ENCODE measurements at regions not wholly inside any gene's neighbourhood (a gene's known extent, or its start where the extent isn't known, plus 50 kb on each side); places are given as distances from the start of the nearest gene placed in this dataset.
"Not testable (repeated sequence)": the region's sequence is repeated elsewhere in the genome, so short reads cannot be mapped to it uniquely, and the experiment has no call there.

- intact Hi-C loops (cut with micrococcal nuclease), result no loop called here
- Mint-ChIP-seq H3K4me3 (ENCODE audit: unreplicated experiment) (no peak overlapping the region), H3K27me3 (ENCODE audit: insufficient read depth, unreplicated experiment) (no peaks in the 10 kb centered on the region), H3K4me1 (ENCODE audit: insufficient read depth, unreplicated experiment) (peaks cover 13% of the 10 kb centered on the region), H3K9me3 (ENCODE audit: unreplicated experiment) (peaks cover 15% of the 10 kb centered on the region), H3K36me3 (ENCODE audit: insufficient read depth, unreplicated experiment) (peaks cover 5% of the 10 kb centered on the region), H3K27ac (ENCODE audit: low read depth, unreplicated experiment) (no peak overlapping the region)
- ChIA-PET CTCF (no interaction called here), POLR2A (no interaction called here)
- TF ChIP-seq CTCF (IDR thresholded peaks at IDR 0.05; ENCODE audit: unreplicated experiment), result no peak
- DNase-seq (ENCODE audit: unreplicated experiment), result no peak
- no TSS peak for BruUV-seq (replicated peaks)
These were observed 249.2 kb upstream of the BTG1 start for GRCh38 chr12:92394895-92395294.

DNA sequence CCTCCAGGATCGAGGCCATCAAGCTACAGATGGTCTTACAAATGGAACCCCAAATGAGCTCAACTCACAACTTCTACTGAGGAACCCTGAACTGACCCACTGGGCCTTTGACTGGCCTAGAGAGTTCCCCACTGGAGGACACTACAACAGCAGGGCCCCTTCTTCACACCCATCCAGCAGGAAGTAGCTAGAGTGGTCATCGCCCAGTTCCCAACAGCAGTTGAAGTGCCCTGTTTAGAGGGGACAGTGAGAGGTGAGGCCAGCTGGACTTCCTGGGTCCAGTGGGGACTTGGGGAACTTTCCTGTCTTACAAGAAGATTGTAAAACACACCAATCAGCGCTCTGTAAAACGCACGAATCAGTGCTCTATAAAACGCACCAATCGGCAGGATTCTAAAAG, 247.9 kb upstream of the BTG1 start:
- intact Hi-C loops (cut with micrococcal nuclease), result no loop called here

GRCh38 chr12:92391726-92392125, 246.1 kb upstream of the BTG1 start:
- intact Hi-C loops (cut with micrococcal nuclease); H3K4me1 Mint-ChIP-seq (ENCODE audit: insufficient read depth, unreplicated experiment); BruUV-seq (replicated peaks); H3K36me3 Mint-ChIP-seq (ENCODE audit: insufficient read depth, unreplicated experiment); H3K27ac Mint-ChIP-seq (ENCODE audit: low read depth, unreplicated experiment); H3K27me3 Mint-ChIP-seq (ENCODE audit: insufficient read depth, unreplicated experiment); H3K4me3 Mint-ChIP-seq (ENCODE audit: unreplicated experiment); DNase-seq (ENCODE audit: unreplicated experiment); CTCF ChIA-PET; POLR2A ChIA-PET: not testable (repeated sequence)
- peaks cover 15% of the 10 kb centered on the region for H3K9me3 Mint-ChIP-seq (ENCODE audit: unreplicated experiment)

More for the DNA sequence above, 247.9 kb upstream of the BTG1 start:
- DNase-seq (ENCODE audit: unreplicated experiment), result peak; percentile 13
- ChIA-PET POLR2A (no interaction called here), CTCF (no interaction called here)
- Mint-ChIP-seq H3K27me3 (ENCODE audit: insufficient read depth, unreplicated experiment) (no peaks in the 10 kb centered on the region), H3K4me1 (ENCODE audit: insufficient read depth, unreplicated experiment) (peaks cover 13% of the 10 kb centered on the region), H3K36me3 (ENCODE audit: insufficient read depth, unreplicated experiment) (peaks cover 5% of the 10 kb centered on the region), H3K27ac (ENCODE audit: low read depth, unreplicated experiment) (no peak overlapping the region), H3K4me3 (ENCODE audit: unreplicated experiment) (no peak overlapping the region), H3K9me3 (ENCODE audit: unreplicated experiment) (peaks cover 15% of the 10 kb centered on the region)
- no peak for TF ChIP-seq CTCF (IDR thresholded peaks at IDR 0.05; ENCODE audit: unreplicated experiment)
- BruUV-seq (replicated peaks), result no TSS peak

GRCh38 chr12:92389466-92389865, 243.8 kb upstream of the BTG1 start:
- ChIA-PET POLR2A (no interaction called here), CTCF (interaction anchor here (0.7 kb wide), 1 partner anchor 93 kb away, joined by 3 read pairs; no protein-coding TSS in a partner anchor)
- Mint-ChIP-seq H3K27ac (ENCODE audit: low read depth, unreplicated experiment) (no peak overlapping the region), H3K27me3 (ENCODE audit: insufficient read depth, unreplicated experiment) (no peaks in the 10 kb centered on the region), H3K4me1 (ENCODE audit: insufficient read depth, unreplicated experiment) (no peaks in the 10 kb centered on the region), H3K36me3 (ENCODE audit: insufficient read depth, unreplicated experiment) (no peaks in the 10 kb centered on the region), H3K4me3 (ENCODE audit: unreplicated experiment) (no peak overlapping the region), H3K9me3 (ENCODE audit: unreplicated experiment) (peaks cover 15% of the 10 kb centered on the region)
- no peak for TF ChIP-seq CTCF (IDR thresholded peaks at IDR 0.05; ENCODE audit: unreplicated experiment)
- intact Hi-C loops (cut with micrococcal nuclease), result no loop called here
- DNase-seq (ENCODE audit: unreplicated experiment), result no peak
- no TSS peak for BruUV-seq (replicated peaks)

DNA sequence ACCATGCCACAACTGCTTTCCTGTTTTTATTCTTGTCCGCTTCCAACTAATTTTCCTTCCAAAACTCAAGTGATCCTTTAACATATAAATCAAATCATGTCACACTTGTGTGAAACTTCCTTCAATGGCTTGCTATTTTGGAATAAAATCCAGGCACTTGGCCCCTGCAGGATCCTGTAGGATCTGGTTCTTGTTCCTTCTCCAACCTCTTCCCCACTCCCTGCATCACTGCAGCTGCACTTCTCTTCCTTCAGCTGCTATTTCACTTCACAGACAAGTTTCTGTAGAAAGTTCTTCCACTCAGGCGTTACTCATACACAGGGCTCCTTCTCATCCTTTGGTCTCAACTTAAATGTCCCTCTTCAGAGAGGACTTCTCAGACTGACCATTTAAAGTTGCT, 239.7 kb upstream of the BTG1 start:
- Mint-ChIP-seq H3K36me3 (ENCODE audit: insufficient read depth, unreplicated experiment) (no peaks in the 10 kb centered on the region), H3K4me3 (ENCODE audit: unreplicated experiment) (no peak overlapping the region), H3K9me3 (ENCODE audit: unreplicated experiment) (no peaks in the 10 kb centered on the region), H3K27ac (ENCODE audit: low read depth, unreplicated experiment) (no peak overlapping the region), H3K27me3 (ENCODE audit: insufficient read depth, unreplicated experiment) (no peaks in the 10 kb centered on the region), H3K4me1 (ENCODE audit: insufficient read depth, unreplicated experiment) (no peaks in the 10 kb centered on the region)
- no peak for TF ChIP-seq CTCF (IDR thresholded peaks at IDR 0.05; ENCODE audit: unreplicated experiment)
- intact Hi-C loops (cut with micrococcal nuclease), result no loop called here
- ChIA-PET POLR2A (interaction anchor here (1.1 kb wide), 1 partner anchor 179 kb away, joined by 3 read pairs; no protein-coding TSS in a partner anchor), CTCF (no interaction called here)
- no TSS peak for BruUV-seq (replicated peaks)
- DNase-seq (ENCODE audit: unreplicated experiment), result no peak

Measured in MCF 10A (cell line).